CD14-positive monocyte (primary cell): ENCODE measurements at regions not wholly inside any gene's neighbourhood (a gene's known extent, or its start where the extent isn't known, plus 50 kb on each side); places are given as distances from the start of the nearest gene placed in this dataset.

ENCODE experiments used
- DNase-seq, 3 donors: peaks; one replicate each; pipeline ENCODE4 v3.0.0-alpha.2; 2011 to 2022
- H2AFZ ChIP-seq: 2 replicates; pipeline ENCODE4 v1.6.0; 2012; ENCODE audit warnings: mild to moderate bottlenecking, low read depth, low read length, inconsistent platforms; ENCODE audit not compliant: insufficient read depth, poor library complexity, severe bottlenecking
- H3K27ac ChIP-seq, 2 donors: 1 replicate in 1 of 2; 2 replicates in 1 of 2; pipeline ENCODE4 v1.5.1; 2012 to 2013; ENCODE audit warnings: low read length in 2 of 2, control low read depth in 1 of 2, inconsistent platforms in 1 of 2, low read depth in 1 of 2, mild to moderate bottlenecking in 1 of 2
- H3K27me3 ChIP-seq, 2 donors: one replicate each; pipeline versions ENCODE4 v1.6.0 to v1.6.1; 2011 to 2013; ENCODE audit warnings: low read length in 2 of 2; ENCODE audit not compliant: control insufficient read depth in 2 of 2, insufficient read depth in 2 of 2
- H3K36me3 ChIP-seq, 2 donors: replicated peaks in 1 of 2; 1 replicate in 1 of 2; 2 replicates in 1 of 2; pipeline versions ENCODE4 v1.5.1 to v1.6.1; 2012 to 2013; ENCODE audit warnings: low read length in 2 of 2, control low read depth in 1 of 2, inconsistent platforms in 1 of 2, mild to moderate bottlenecking in 1 of 2; ENCODE audit not compliant: insufficient read depth in 2 of 2, control insufficient read depth in 1 of 2
- H3K4me1 ChIP-seq, 2 donors: 1 replicate in 1 of 2; 2 replicates in 1 of 2; pipeline versions ENCODE4 v1.5.1 to v1.6.1; 2012 to 2013; ENCODE audit warnings: low read length in 2 of 2, control low read depth in 1 of 2, inconsistent platforms in 1 of 2, mild to moderate bottlenecking in 1 of 2, moderate library complexity in 1 of 2; ENCODE audit not compliant: insufficient read depth in 2 of 2, control insufficient read depth in 1 of 2
- H3K4me2 ChIP-seq: replicated peaks from 2 replicates; pipeline ENCODE3; 2012; ENCODE audit warnings: low read length, moderate library complexity, mild to moderate bottlenecking; ENCODE audit not compliant: poor library complexity, severe bottlenecking; ENCODE audit errors: extremely low read depth
- H3K4me3 ChIP-seq, 3 experiments: fragments of 200-600 bp in 1 of 3; sonication (generic) in 1 of 3; replicated peaks in 1 of 3; 1 replicate in 2 of 3; 2 replicates in 1 of 3; pipeline ENCODE4 v1.5.1; 2011 to 2013; ENCODE audit warnings: low read length in 3 of 3, mild to moderate bottlenecking in 3 of 3, control low read depth in 2 of 3, low read depth in 2 of 3, inconsistent platforms in 1 of 3, moderate library complexity in 1 of 3
- H3K79me2 ChIP-seq: 2 replicates; pipeline ENCODE4 v1.6.0; 2012; ENCODE audit warnings: mild to moderate bottlenecking, control low read depth, inconsistent platforms, low read length, moderate library complexity; ENCODE audit not compliant: insufficient read depth
- H3K9ac ChIP-seq: 2 replicates; pipeline ENCODE4 v1.6.0; 2017; ENCODE audit warnings: low read length, mild to moderate bottlenecking; ENCODE audit not compliant: insufficient read depth, poor library complexity, severe bottlenecking
- H3K9me3 ChIP-seq, 2 donors: replicated peaks in 1 of 2; 1 replicate in 1 of 2; 2 replicates in 1 of 2; pipeline versions ENCODE4 v1.5.1 to v1.6.1; 2012 to 2013; ENCODE audit warnings: low read length in 2 of 2, control low read depth in 1 of 2; ENCODE audit not compliant: control insufficient read depth in 1 of 2, insufficient read depth in 1 of 2
- H4K20me1 ChIP-seq: 2 replicates; pipeline ENCODE4 v1.6.0; 2012; ENCODE audit warnings: mild to moderate bottlenecking, low read length, control low read depth, moderate library complexity; ENCODE audit not compliant: insufficient read depth
- H3K27ac Mint-ChIP-seq, 7 donors: one replicate each; pipeline ENCODE4 v1.8.0; 2020; ENCODE audit warnings: mild to moderate bottlenecking in 7 of 7, mixed read lengths in 7 of 7, moderate library complexity in 6 of 7, inconsistent platforms in 2 of 7
- H3K27me3 Mint-ChIP-seq, 3 donors: one replicate each; pipeline ENCODE4 v1.8.0; 2021 to 2022; ENCODE audit warnings: low read depth in 3 of 3, mild to moderate bottlenecking in 3 of 3, mixed read lengths in 3 of 3, moderate library complexity in 3 of 3, inconsistent platforms in 1 of 3
- H3K36me3 Mint-ChIP-seq, 2 donors: one replicate each; pipeline ENCODE4 v1.8.0; 2020; ENCODE audit warnings: mixed read lengths in 2 of 2, inconsistent platforms in 1 of 2, mild to moderate bottlenecking in 1 of 2
- H3K4me1 Mint-ChIP-seq: one replicate; pipeline ENCODE4 v1.8.0; 2020; ENCODE audit warnings: mild to moderate bottlenecking, mixed read lengths
- H3K4me3 Mint-ChIP-seq, 2 donors: one replicate each; pipeline ENCODE4 v1.8.0; 2020; ENCODE audit warnings: mild to moderate bottlenecking in 2 of 2, mixed read lengths in 2 of 2, moderate library complexity in 1 of 2
- H3K9me3 Mint-ChIP-seq, 7 donors: one replicate each; pipeline ENCODE4 v1.8.0; 2020 to 2022; ENCODE audit warnings: mixed read lengths in 7 of 7, mild to moderate bottlenecking in 6 of 7, moderate library complexity in 6 of 7, inconsistent platforms in 2 of 7
- CTCF ChIP-seq: fragments of 200-600 bp; IDR thresholded peaks from one replicate; pipeline ENCODE4 v1.8.0; 2022; ENCODE audit warnings: antibody characterized with exemption, mild to moderate bottlenecking
- WGBS: methylation state at CpG from one replicate; pipeline ENCODE4 v1.1.5; 2013; ENCODE audit warnings: missing lambda C conversion rate; ENCODE audit not compliant: insufficient coverage; 5-methylcytosine and 5-hydroxymethylcytosine counted together
- intact Hi-C, 2 donors: fragments of 100-400 bp; cut with micrococcal nuclease; formaldehyde crosslinking; loops; one replicate each; pipeline versions ENCODE4 v1.15.0 to v1.15.1; 2023

DNA sequence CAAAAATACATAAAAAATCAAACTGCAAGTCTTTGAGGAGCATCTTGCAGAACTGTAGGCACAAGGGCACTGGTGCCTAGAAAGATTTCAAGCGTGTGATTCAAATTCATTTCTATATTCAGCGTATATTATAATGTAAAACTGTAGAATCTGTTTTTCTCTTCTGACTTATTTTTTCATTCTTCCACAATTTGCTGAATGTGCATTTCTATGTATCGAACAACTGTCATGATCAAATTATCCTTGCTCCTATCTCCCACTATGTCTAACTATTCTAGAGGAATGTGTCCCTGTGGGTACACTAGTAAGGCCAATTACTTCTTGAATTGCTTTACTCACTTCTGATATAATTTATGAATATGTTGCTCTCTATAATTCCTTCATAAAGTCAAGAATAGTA lies 283.0 kb upstream of the MAGI2 start:
- Histone ChIP-seq H3K4me3 (no peak overlapping the region), H3K9ac (no peak overlapping the region), H3K4me2 (no peak overlapping the region), H3K27ac (no peak overlapping the region), H2AFZ (no peak overlapping the region), H3K27me3 (no peaks in the 10 kb centered on the region), H4K20me1 (no peaks in the 10 kb centered on the region), H3K36me3 (no peaks in the 10 kb centered on the region), H3K9me3 (peaks cover 9 to 11% of the 10 kb centered on the region in 2 donors), H3K4me1 (no peaks in the 10 kb centered on the region), H3K79me2 (no peaks in the 10 kb centered on the region)
- no CpG with 5 or more reads among the region's 3 CpGs for WGBS
- Mint-ChIP-seq H3K27ac (no peak overlapping the region), H3K36me3 (no peaks in the 10 kb centered on the region), H3K4me1 (no peaks in the 10 kb centered on the region), H3K27me3 (peaks cover 0 to 3% (median 0%) of the 10 kb centered on the region in 3 donors), H3K9me3 (peaks cover 5 to 23% (median 10%) of the 10 kb centered on the region in 7 donors), H3K4me3 (no peak overlapping the region)
- DNase-seq: no peak
- TF ChIP-seq CTCF: no peak
- intact Hi-C loops: no loop called here

DNA sequence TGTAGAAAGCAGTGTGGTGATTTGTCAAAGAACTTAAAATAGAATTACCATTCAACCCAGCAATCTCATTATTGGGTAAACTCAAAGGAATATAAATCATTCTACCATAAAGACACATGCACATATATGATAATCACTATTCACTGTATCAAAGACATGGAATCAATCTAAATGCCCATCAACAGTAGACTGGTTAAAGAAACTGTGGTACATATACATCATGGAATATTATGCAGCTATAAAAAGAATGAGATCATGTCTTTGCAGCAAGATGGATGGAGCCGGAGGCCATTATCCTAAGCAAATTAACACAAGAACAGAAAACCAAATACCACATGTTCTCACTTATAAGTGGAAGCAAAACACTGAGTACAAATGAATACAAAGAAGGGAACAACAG lies 281.5 kb upstream of the MAGI2 start:
- H3K9me3 ChIP-seq: peaks cover 11% of the 10 kb centered on the region in 2 donors
- H4K20me1 ChIP-seq: no peaks in the 10 kb centered on the region
- no peaks in the 10 kb centered on the region for H3K36me3 ChIP-seq
- H3K9ac ChIP-seq: no peak overlapping the region
- H3K9me3 Mint-ChIP-seq: peaks cover 3 to 23% (median 11%) of the 10 kb centered on the region in 7 donors
- no peak overlapping the region for H3K27ac ChIP-seq
- H3K79me2 ChIP-seq: no peaks in the 10 kb centered on the region
- no peaks in the 10 kb centered on the region for H3K27me3 ChIP-seq
- no peak for DNase-seq
- H2AFZ ChIP-seq: no peak overlapping the region
- H3K4me1 ChIP-seq: no peaks in the 10 kb centered on the region
- no peak for TF ChIP-seq CTCF
- WGBS: no CpG with 5 or more reads among the region's 1 CpG
- intact Hi-C loops: no loop called here
- H3K4me2 ChIP-seq: no peak overlapping the region
- H3K4me3 ChIP-seq: no peak overlapping the region
- no peaks in the 10 kb centered on the region for H3K36me3 Mint-ChIP-seq
- no peak overlapping the region for H3K4me3 Mint-ChIP-seq
- H3K4me1 Mint-ChIP-seq: no peaks in the 10 kb centered on the region
- peaks cover 0 to 3% (median 0%) of the 10 kb centered on the region in 3 donors for H3K27me3 Mint-ChIP-seq
- H3K27ac Mint-ChIP-seq: no peak overlapping the region
